ENCODE measurements at regions not wholly inside any gene's neighbourhood (a gene's known extent, or its start where the extent isn't known, plus 50 kb on each side); places are given as distances from the start of the nearest gene placed in this dataset.

GRCh38 chr16:86122681-86123342 lies 223.8 kb downstream of the IRF8 start:
- TF ChIP-seq CTCF (optimal IDR thresholded peaks at IDR 0.05 in 1 of 3, IDR thresholded peaks at IDR 0.05 in 1 of 3, conservative IDR thresholded peaks at IDR 0.05 in 1 of 3; ENCODE audit: extremely low read depth in 1 of 3, insufficient read depth in 2 of 3, low read length in 3 of 3), result no peak
- TF ChIP-seq EZH2 (IDR thresholded peaks at IDR 0.05; ENCODE audit: low read length), result no peak

Data from keratinocyte (primary cell).